ENCODE measurements at regions not wholly inside any gene's neighbourhood (a gene's known extent, or its start where the extent isn't known, plus 50 kb on each side); places are given as distances from the start of the nearest gene placed in this dataset.
"Not testable (repeated sequence)": the region's sequence is repeated elsewhere in the genome, so short reads cannot be mapped to it uniquely, and the experiment has no call there.

GRCh38 chr1:55542901-55543504 is 327.8 kb upstream of the USP24 start:
- DNase-seq, result no peak

- no peak for DNase-seq
Measured at GRCh38 chr1:55541296-55541695, 326.1 kb upstream of the USP24 start.

GRCh38 chr1:55539652-55540512 is 324.7 kb upstream of the USP24 start:
- no peak for DNase-seq

GRCh38 chr1:55538428-55538827 is 323.3 kb upstream of the USP24 start:
- no peak for DNase-seq

- DNase-seq, result no peak
Measured at GRCh38 chr1:55536545-55536865, 321.3 kb upstream of the USP24 start.

GRCh38 chr1:55535724-55536544 is 320.8 kb upstream of the USP24 start:
- no peak for DNase-seq

GRCh38 chr1:55534565-55535121 is 319.5 kb upstream of the USP24 start:
- no peak for DNase-seq

GRCh38 chr1:55531644-55532043 is 316.5 kb upstream of the USP24 start:
- DNase-seq, result no peak

GRCh38 chr1:55530749-55531478 is 315.8 kb upstream of the USP24 start:
- DNase-seq, result no peak

- DNase-seq, result no peak
Measured at GRCh38 chr1:55529017-55529416, 313.9 kb upstream of the USP24 start.

- DNase-seq, result no peak
Measured at GRCh38 chr1:55527831-55528230, 312.7 kb upstream of the USP24 start.

GRCh38 chr1:55526716-55527115 is 311.6 kb upstream of the USP24 start:
- no peak for DNase-seq

- DNase-seq, result no peak
Measured at GRCh38 chr1:55524006-55524405, 308.8 kb upstream of the USP24 start.

GRCh38 chr1:55522982-55523381 is 307.8 kb upstream of the USP24 start:
- no peak for DNase-seq

- DNase-seq, result no peak
Measured at GRCh38 chr1:55522353-55522903, 307.3 kb upstream of the USP24 start.

- no peak for DNase-seq
Measured at GRCh38 chr1:55520861-55521260, 305.7 kb upstream of the USP24 start.

GRCh38 chr1:55519937-55520683 is 304.9 kb upstream of the USP24 start:
- DNase-seq, result no peak

- no peak for DNase-seq
Measured at GRCh38 chr1:55519276-55519675, 304.1 kb upstream of the USP24 start.

- DNase-seq, result no peak
Measured at GRCh38 chr1:55517036-55517435, 301.9 kb upstream of the USP24 start.

GRCh38 chr1:55514571-55514970 is 299.4 kb upstream of the USP24 start:
- not testable (repeated sequence) for DNase-seq

- DNase-seq, result no peak
Measured at GRCh38 chr1:55512466-55512865, 297.3 kb upstream of the USP24 start.

GRCh38 chr1:55507578-55507931 is 292.4 kb upstream of the USP24 start:
- DNase-seq, result no peak

All from CD4-positive, alpha-beta T cell treated with Interleukin-21 for 1 hour (primary cell).